ENCODE measurements at regions not wholly inside any gene's neighbourhood (a gene's known extent, or its start where the extent isn't known, plus 50 kb on each side); places are given as distances from the start of the nearest gene placed in this dataset.

GRCh38 chr1:194830387-194830786 lies 1644.0 kb upstream of the B3GALT2 start:
- Mint-ChIP-seq H3K4me3 (no peak overlapping the region), H3K27me3 (ENCODE audit: low read depth) (no peaks in the 10 kb centered on the region), H3K4me1 (no peaks in the 10 kb centered on the region), H3K9me3 (no peaks in the 10 kb centered on the region), H3K27ac (no peak overlapping the region), H3K36me3 (ENCODE audit: low read depth) (no peaks in the 10 kb centered on the region)
- TF ChIP-seq, protein P1, sequence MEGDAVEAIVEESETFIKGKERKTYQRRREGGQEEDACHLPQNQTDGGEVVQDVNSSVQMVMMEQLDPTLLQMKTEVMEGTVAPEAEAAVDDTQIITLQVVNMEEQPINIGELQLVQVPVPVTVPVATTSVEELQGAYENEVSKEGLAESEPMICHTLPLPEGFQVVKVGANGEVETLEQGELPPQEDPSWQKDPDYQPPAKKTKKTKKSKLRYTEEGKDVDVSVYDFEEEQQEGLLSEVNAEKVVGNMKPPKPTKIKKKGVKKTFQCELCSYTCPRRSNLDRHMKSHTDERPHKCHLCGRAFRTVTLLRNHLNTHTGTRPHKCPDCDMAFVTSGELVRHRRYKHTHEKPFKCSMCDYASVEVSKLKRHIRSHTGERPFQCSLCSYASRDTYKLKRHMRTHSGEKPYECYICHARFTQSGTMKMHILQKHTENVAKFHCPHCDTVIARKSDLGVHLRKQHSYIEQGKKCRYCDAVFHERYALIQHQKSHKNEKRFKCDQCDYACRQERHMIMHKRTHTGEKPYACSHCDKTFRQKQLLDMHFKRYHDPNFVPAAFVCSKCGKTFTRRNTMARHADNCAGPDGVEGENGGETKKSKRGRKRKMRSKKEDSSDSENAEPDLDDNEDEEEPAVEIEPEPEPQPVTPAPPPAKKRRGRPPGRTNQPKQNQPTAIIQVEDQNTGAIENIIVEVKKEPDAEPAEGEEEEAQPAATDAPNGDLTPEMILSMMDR (IDR thresholded peaks at IDR 0.05; ENCODE audit: unreplicated experiment in 3 of 3), result no peak

DNA sequence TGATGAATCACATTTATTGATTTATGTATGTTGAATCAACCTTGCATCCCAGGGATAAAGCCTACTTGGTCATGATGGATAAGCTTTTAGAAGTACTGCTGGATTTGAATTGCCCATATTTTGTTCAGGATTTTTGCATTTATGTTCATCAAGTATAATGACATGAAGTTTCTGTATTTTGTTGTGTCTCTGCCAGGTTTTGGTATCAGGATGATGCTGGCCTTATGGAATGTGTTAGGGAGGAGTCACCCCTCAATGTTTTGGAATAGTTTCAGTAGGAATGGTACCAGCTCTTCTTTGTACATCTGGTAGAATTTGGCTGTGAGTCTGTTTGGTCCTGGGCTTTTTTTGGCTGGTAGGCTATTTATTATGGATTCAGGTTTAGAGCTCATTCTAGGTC lies 1643.1 kb upstream of the B3GALT2 start:
- H3K36me3 Mint-ChIP-seq (ENCODE audit: low read depth), result no peaks in the 10 kb centered on the region
- H3K4me1 Mint-ChIP-seq, result no peaks in the 10 kb centered on the region
- H3K9me3 Mint-ChIP-seq, result no peaks in the 10 kb centered on the region
- no peak overlapping the region for H3K4me3 Mint-ChIP-seq
- H3K27me3 Mint-ChIP-seq (ENCODE audit: low read depth), result no peaks in the 10 kb centered on the region
- TF ChIP-seq, protein P1 (IDR thresholded peaks at IDR 0.05; ENCODE audit: unreplicated experiment in 3 of 3), result no peak
- no peak overlapping the region for H3K27ac Mint-ChIP-seq

DNA sequence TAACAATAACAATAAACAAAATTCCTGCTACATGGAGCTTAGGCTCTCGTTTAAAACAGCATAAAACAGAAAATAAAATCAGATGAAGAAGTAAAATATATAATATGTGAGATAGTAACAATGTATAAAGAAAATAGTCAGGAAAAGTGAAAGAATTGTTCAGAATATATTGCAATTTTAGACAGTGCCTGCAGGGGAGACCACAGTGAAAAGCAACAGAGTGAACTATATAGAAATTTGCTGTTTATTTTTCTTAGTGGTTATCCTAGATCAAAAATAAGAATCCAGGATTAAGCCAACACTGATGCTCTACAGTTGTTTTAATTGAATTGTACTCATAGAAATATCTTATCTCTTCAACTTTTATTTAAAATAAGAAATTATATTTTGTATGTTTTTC lies 1639.0 kb upstream of the B3GALT2 start:
- no peaks in the 10 kb centered on the region for H3K4me1 Mint-ChIP-seq
- H3K36me3 Mint-ChIP-seq (ENCODE audit: low read depth), result no peaks in the 10 kb centered on the region
- H3K27me3 Mint-ChIP-seq (ENCODE audit: low read depth), result no peaks in the 10 kb centered on the region
- H3K27ac Mint-ChIP-seq, result no peak overlapping the region
- H3K4me3 Mint-ChIP-seq, result no peak overlapping the region
- TF ChIP-seq, protein P1 (IDR thresholded peaks at IDR 0.05; ENCODE audit: unreplicated experiment in 3 of 3), result peak in 1 of 3 experiments; percentile 20
- H3K9me3 Mint-ChIP-seq, result no peaks in the 10 kb centered on the region

DNA sequence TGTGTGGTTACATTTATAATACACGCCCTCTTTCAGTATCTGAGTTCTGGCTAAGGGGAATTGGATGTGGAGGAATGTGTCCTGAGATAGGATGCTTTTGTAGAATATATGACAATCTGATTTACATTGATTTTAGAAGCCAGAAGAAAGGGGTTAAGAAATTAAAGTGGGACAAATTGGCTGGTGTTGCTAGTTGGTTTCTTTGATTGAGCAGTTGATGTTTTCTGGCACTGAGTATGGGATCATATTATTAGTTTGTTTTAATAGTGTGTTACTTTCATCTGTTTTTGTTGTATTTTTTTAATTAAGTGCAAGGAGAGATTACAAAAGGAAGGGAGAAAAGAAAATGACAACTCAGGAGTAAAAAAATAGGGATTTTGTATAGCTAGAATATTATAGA lies 1634.7 kb upstream of the B3GALT2 start:
- no peak overlapping the region for H3K4me3 Mint-ChIP-seq
- no peaks in the 10 kb centered on the region for H3K4me1 Mint-ChIP-seq
- TF ChIP-seq, protein P1 (IDR thresholded peaks at IDR 0.05; ENCODE audit: unreplicated experiment in 3 of 3), result no peak
- H3K36me3 Mint-ChIP-seq (ENCODE audit: low read depth), result no peaks in the 10 kb centered on the region
- H3K27me3 Mint-ChIP-seq (ENCODE audit: low read depth), result no peaks in the 10 kb centered on the region
- H3K9me3 Mint-ChIP-seq, result no peaks in the 10 kb centered on the region
- no peak overlapping the region for H3K27ac Mint-ChIP-seq

DNA sequence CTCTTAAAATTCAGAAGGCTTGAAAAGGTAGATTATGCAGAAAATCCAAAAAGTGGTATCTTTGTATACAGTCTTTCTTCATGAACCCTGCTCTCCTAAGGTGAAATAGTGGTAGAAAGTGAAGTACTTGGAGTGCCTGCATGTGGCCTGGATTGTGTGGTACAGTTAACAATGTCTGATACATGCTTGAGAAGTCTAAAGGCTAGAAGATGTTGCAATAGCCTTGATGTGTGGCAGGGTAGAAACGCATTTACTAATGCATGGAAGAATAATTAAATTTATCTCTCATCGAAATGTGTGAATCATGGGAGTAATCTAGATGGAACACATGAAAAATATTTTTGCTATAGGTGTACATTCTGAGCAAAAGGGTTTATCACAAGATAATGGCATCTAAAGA lies 1632.3 kb upstream of the B3GALT2 start:
- Mint-ChIP-seq H3K4me1 (no peaks in the 10 kb centered on the region), H3K27ac (no peak overlapping the region), H3K9me3 (no peaks in the 10 kb centered on the region), H3K36me3 (ENCODE audit: low read depth) (no peaks in the 10 kb centered on the region), H3K27me3 (ENCODE audit: low read depth) (no peaks in the 10 kb centered on the region), H3K4me3 (no peak overlapping the region)
- TF ChIP-seq, protein P1 (IDR thresholded peaks at IDR 0.05; ENCODE audit: unreplicated experiment in 3 of 3), result no peak

GRCh38 chr1:194816859-194817258 lies 1630.4 kb upstream of the B3GALT2 start:
- no peak overlapping the region for H3K4me3 Mint-ChIP-seq
- no peaks in the 10 kb centered on the region for H3K27me3 Mint-ChIP-seq (ENCODE audit: low read depth)
- no peaks in the 10 kb centered on the region for H3K36me3 Mint-ChIP-seq (ENCODE audit: low read depth)
- H3K4me1 Mint-ChIP-seq, result no peaks in the 10 kb centered on the region
- no peaks in the 10 kb centered on the region for H3K9me3 Mint-ChIP-seq
- no peak overlapping the region for H3K27ac Mint-ChIP-seq
- TF ChIP-seq, protein P1 (IDR thresholded peaks at IDR 0.05; ENCODE audit: unreplicated experiment in 3 of 3), result no peak
